ENCODE measurements at regions not wholly inside any gene's neighbourhood (a gene's known extent, or its start where the extent isn't known, plus 50 kb on each side); places are given as distances from the start of the nearest gene placed in this dataset.
A peak's percentile ranks its signal among the peaks of the same experiment; 100 is the strongest.
"Not testable (repeated sequence)": the region's sequence is repeated elsewhere in the genome, so short reads cannot be mapped to it uniquely, and the experiment has no call there.

- H3K4me3 ChIP-seq = no peak overlapping the region
- H3K27me3 ChIP-seq = peaks cover 0 to 3% (median 0%) of the 10 kb centered on the region in 4 donors
- intact Hi-C loops (cut with DNase I) = no loop called here
- peaks cover 0 to 10% (median 0%) of the 10 kb centered on the region in 3 donors for H3K9me3 ChIP-seq
- WGBS, 2 donors = 42 to 63% methylated on average over 3 of the region's 3 CpGs
- H3K4me1 ChIP-seq = no peaks in the 10 kb centered on the region
- H3K36me3 ChIP-seq = no peaks in the 10 kb centered on the region
- H3K27ac ChIP-seq = no peak overlapping the region
- no peak for DNase-seq
- TF ChIP-seq CTCF (IDR thresholded peaks at IDR 0.05) = no peak
- TF ChIP-seq POLR2A (IDR thresholded peaks at IDR 0.05) = no peak
Observed at GRCh38 chr7:104264285-104264684, 56.5 kb upstream of the ORC5 start.

- no peaks in the 10 kb centered on the region for H3K36me3 ChIP-seq
- no peak for DNase-seq
- H3K27me3 ChIP-seq = peaks cover 0 to 3% (median 0%) of the 10 kb centered on the region in 4 donors
- TF ChIP-seq POLR2A (IDR thresholded peaks at IDR 0.05) (no peak), CTCF (IDR thresholded peaks at IDR 0.05) (peak in 3 of 6 experiments; percentile 6 to 32 (median 25))
- H3K4me1 ChIP-seq = no peaks in the 10 kb centered on the region
- H3K4me3 ChIP-seq = no peak overlapping the region
- 43 to 47% methylated on average over 3 of the region's 3 CpGs for WGBS, 2 donors
- peaks cover 0 to 10% (median 0%) of the 10 kb centered on the region in 3 donors for H3K9me3 ChIP-seq
- H3K27ac ChIP-seq = no peak overlapping the region
- intact Hi-C loops (cut with DNase I) = no loop called here
Observed at GRCh38 chr7:104267701-104268368, 60.0 kb upstream of the ORC5 start.

GRCh38 chr7:104271948-104272347 is 56.5 kb upstream of the LHFPL3 start:
- TF ChIP-seq POLR2A (IDR thresholded peaks at IDR 0.05) (no peak), CTCF (IDR thresholded peaks at IDR 0.05) (no peak)
- Histone ChIP-seq H3K27me3 (peaks cover 0 to 3% (median 0%) of the 10 kb centered on the region in 4 donors), H3K36me3 (no peaks in the 10 kb centered on the region), H3K9me3 (no peaks in the 10 kb centered on the region), H3K4me3 (no peak overlapping the region), H3K4me1 (no peaks in the 10 kb centered on the region), H3K27ac (no peak overlapping the region)
- intact Hi-C loops (cut with DNase I) = no loop called here
- no peak for DNase-seq
- WGBS, 2 donors = 15 to 37% methylated on average over 2 of the region's 2 CpGs

GRCh38 chr7:104272767-104273384 is 55.5 kb upstream of the LHFPL3 start:
- intact Hi-C loops (cut with DNase I) = no loop called here
- Histone ChIP-seq H3K4me3 (no peak overlapping the region), H3K27me3 (peaks cover 0 to 3% (median 0%) of the 10 kb centered on the region in 4 donors), H3K27ac (no peak overlapping the region), H3K9me3 (no peaks in the 10 kb centered on the region), H3K36me3 (no peaks in the 10 kb centered on the region), H3K4me1 (no peaks in the 10 kb centered on the region)
- 81 to 88% methylated on average over 5 of the region's 5 CpGs for WGBS, 2 donors
- no peak for DNase-seq
- TF ChIP-seq CTCF (IDR thresholded peaks at IDR 0.05) (peak in 2 of 6 experiments; percentile 11 to 43), POLR2A (IDR thresholded peaks at IDR 0.05) (no peak)

- Histone ChIP-seq H3K27me3 (no peaks in the 10 kb centered on the region), H3K4me1 (no peaks in the 10 kb centered on the region), H3K4me3 (no peak overlapping the region), H3K9me3 (no peaks in the 10 kb centered on the region), H3K27ac (no peak overlapping the region), H3K36me3 (no peaks in the 10 kb centered on the region)
- intact Hi-C loops (cut with DNase I) = no loop called here
- TF ChIP-seq CTCF (IDR thresholded peaks at IDR 0.05) (no peak), POLR2A (IDR thresholded peaks at IDR 0.05) (no peak)
- no peak for DNase-seq
- WGBS, 2 donors = 70 to 81% methylated on average over 3 of the region's 3 CpGs
Observed at GRCh38 chr7:104275900-104276299, 52.5 kb upstream of the LHFPL3 start.

GRCh38 chr7:104276730-104277129 is 51.7 kb upstream of the LHFPL3 start:
- intact Hi-C loops (cut with DNase I); H3K9me3 ChIP-seq; H3K36me3 ChIP-seq; H3K4me1 ChIP-seq; H3K27ac ChIP-seq; H3K4me3 ChIP-seq; DNase-seq; H3K27me3 ChIP-seq: not testable (repeated sequence)
- 93% methylated on average over 6 of the region's 11 CpGs; no CpG with 5 or more reads in 1 of the 2 donors for WGBS, 2 donors
